Activated CD8-positive, alpha-beta memory T cell treated with anti-CD3 and anti-CD28 coated beads, Interleukin-2, amount 50 U/mL, for 48 hours (primary cell): ENCODE measurements at regions not wholly inside any gene's neighbourhood (a gene's known extent, or its start where the extent isn't known, plus 50 kb on each side); places are given as distances from the start of the nearest gene placed in this dataset.

Source experiments
- DNase-seq: peaks from one replicate; pipeline ENCODE4 v3.0.0-alpha.2; 2020

DNA sequence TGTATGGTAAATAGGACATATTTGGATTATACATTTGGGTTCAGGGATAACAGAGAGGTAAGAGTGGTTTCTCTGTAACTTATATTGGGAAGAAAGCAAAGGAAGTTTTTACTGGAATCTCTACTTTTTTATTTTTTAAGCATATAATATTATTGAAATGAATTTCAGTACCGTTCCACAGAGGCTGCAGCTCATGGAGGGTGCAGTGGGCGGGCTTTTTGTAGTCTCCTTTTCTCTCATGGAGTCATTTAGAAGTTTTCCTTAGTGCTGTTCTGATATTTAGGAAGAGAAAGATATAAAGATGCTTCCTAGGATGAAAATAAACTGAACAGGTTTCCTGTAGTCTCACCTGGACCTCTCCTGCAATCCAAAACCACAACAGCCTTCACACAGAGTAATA, 1153.3 kb upstream of the TMEFF2 start:
- no peak for DNase-seq

DNA sequence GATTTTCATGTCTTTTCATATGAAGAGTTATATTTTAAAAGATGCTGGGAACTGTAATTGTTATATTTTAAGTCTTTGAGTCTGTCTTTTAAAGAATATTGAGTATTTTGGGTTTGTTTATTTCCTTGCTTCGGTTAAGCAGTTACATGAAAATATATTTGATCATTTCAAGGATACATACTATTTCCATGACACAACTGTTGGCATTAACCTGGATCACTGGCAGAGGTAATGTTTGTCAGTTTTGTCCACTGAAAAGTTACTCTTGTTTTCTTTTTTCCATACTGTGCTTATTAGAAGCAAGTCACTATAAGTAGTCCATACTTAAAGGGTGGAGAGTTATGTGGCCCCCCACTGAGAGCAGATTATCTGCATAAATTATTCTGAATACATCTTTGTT, 1142.0 kb upstream of the TMEFF2 start:
- DNase-seq = no peak

DNA sequence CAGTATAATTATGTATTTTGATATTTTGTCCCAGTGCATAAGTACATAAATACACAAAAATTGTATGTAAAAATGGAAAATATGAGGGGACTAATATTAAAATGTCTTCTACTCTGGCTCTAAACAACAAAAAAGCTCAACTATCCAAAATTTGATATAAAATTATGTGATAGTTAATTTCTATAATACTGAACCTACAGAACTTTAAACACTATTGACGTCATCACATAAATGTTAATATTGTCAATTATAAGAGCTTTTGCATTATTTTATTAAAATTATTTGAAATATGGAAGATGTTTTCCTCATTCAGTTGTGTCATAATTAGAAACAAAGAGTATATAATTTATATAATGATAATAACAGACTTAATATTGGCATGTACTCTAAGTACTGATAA, 1139.7 kb upstream of the TMEFF2 start:
- no peak for DNase-seq

DNA sequence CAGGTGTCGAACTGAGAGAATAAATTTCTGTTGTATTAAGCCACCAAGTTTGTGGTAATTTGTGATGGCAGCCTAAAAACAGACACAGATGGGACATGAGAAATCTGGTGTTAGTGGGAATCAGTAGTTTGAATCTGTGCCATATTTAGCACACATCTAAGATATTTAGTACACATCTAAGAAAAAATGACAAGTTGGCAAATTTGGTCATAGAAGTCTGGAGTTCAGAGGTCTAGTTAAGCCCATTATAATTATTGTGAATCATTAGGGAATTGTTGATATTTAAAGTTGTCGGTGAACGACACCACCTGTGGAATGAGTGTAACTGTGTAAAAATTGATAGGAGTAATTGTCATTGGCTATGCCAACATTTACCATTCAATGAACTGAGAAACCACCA, 1138.8 kb upstream of the TMEFF2 start:
- DNase-seq = no peak

DNA sequence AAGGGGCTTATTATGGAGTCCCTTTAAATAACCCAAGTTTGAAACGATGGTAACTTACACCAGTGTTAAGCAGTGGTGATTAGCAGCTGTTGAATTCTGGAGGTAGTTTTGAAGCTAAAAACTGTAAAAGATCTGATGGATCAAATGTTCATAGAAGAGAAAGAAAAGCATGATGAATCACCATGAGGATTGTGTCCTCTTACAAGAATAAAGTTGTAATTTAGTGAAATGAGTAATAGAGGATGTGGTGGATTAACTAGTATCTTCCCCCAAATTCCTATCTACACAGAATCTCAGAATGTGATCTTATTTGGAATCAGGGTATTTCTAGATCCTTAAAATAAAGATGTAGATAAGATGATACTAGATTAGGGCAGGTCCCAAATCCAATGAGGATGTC, 1138.2 kb upstream of the TMEFF2 start:
- no peak for DNase-seq

DNA sequence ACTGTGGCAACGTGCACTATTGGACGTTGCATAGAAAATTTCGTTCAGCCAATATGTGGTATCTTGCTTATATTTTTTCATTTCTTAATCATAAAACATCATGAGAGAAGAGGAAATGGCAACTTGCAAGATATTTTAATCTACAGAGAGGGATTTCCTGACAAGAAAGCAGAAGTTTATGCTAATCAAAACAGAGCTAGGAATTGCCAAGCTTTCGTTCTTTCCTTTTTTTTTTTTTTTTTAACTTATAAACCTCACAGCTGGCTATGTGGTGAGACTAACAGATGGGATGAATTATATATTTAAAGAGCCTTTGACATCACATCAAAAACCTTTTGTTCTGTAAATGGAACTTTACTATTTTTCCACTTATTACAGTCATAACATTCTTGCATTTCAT, 1136.9 kb upstream of the TMEFF2 start:
- DNase-seq = no peak

DNA sequence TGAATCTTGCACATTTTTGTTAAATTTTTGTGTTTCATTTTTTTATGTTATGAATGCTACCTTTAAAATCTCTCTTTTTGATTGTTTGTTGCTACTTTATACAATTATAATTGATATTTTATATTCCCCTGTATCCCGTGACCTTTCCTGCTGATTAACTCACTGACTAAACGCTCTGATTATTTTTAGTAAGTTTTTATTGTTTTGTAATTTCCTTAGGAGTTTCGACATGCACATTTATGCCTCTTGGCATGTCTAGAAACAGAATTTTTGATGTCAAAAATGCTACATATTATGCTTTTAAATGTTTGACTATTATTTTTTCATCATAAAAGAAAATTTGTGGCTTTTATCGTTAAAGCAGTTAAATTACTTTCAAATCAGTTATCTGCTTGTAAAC, 1131.6 kb upstream of the TMEFF2 start:
- no peak for DNase-seq

DNA sequence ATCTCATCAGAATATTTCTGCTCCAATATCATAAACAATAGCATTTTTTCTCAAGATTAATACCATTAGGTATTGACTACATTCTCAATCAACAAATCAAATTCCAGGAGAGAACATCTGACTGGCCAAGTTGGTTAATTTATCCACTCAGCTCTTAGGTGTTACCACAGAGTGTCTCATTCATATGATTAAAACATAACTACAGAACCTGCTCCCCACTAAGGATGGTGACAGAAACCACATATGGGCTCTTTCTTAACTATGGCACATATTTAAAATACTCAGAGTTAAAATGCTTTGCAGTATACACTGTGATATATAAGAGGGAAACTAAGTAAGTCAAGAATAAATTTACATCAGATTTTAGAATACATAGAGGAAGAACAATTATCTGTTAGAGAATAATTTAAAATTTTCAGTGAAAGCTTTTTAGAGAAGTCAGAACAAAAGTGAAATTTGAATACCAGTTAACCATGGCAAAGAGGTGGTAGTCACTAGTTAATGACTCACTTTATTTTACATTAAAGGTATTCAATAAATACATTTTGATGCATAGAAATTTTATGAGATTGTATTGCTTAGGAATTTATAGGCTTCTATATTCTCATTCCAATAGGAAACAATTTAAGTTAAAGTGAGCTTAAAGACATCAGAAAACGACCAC, 1120.8 kb upstream of the TMEFF2 start:
- DNase-seq = no peak

DNA sequence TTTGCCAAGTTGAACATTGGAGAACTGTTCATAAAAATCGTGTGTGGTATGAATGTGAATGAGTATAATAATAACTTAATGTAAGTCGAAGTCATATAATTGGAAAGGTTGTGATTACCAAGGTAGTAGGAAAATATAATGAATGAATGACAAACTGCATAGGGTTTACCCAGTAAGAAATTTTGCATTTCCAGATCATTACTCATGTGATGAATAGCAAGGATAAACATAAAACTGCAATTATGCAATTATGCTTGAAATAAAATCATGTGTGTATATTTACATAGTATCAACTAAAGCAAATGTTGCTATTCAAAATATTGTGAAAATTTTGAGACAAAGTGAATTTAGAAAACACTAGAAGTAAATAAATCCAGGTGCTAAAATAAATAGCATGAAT, 1108.7 kb upstream of the TMEFF2 start:
- DNase-seq = no peak

DNA sequence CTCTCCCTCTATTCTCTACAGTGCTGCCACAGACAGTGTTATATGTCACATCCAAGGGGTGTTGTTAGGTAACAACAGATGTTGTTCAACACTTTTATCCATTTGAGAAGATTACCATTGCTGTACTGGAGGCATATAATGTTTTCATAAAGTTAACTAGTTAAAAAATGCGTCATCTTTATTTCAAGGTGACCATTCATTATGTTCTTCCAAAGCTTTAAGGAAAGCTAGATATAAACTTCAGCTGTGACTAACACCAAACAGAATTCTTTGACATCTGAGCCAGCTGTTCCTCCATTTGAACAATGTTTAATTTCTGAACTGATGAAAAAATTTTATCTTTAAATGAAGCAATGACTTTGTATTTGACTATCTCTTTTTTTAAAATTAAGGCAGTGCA, 1099.6 kb upstream of the TMEFF2 start:
- DNase-seq = no peak

DNA sequence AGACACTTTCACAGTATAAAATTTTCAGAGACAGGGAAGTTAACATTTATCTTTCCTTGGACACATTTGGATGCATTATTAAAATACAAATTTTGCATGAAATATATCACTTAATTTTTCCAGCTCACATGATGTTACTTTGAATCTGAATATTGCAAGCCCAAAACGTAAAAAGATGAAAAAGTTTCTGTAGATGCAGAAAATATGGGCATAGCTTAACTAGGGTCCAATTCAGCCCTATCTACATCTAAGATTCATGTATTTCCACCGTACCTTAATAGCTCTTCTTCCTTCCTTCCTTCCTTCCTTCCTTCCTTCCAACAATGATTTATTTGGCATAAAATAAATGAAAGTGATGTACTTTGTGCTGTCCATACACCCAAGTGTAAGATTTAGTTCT, 1084.6 kb upstream of the TMEFF2 start:
- DNase-seq = no peak

DNA sequence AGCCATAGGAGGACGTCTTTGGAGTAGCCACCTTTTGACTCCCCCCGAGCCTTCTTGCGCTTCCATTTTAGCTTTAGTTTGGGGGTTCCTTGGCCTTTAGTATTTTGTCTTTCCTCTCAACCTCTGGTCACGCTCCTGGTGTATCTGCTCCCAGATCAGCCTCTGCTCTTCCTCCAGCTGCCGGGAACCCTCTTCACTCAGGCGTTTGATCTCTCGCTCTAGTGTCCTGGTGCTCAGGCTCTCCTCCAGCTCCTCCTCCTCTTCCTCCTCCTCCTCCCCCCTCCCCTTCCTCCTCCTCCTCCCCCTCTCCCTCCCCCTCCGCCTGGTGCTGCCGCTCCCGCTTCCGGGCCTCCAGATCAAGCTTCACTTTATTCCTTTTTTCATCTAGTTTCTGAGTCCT, 1082.3 kb upstream of the TMEFF2 start:
- no peak for DNase-seq

DNA sequence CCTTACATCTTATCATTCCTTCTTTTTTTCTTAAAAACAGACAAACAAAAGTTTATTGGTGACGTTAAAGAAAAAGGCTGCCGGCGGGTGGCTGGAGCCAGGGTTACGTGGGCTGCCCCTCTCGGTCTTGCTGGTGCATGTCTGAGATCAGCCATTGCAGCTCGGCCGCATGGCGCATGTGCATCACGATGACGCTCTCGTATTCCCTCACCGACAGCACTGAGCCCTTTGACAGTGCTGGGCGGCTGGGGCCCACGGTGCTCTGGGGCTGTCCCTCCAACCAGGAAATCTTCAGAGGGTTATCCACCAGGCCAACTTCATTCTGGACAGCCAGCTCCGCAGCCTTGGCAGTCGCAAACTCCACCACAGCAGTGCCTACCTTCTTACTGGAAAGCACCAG, 1081.8 kb upstream of the TMEFF2 start:
- DNase-seq = no peak

DNA sequence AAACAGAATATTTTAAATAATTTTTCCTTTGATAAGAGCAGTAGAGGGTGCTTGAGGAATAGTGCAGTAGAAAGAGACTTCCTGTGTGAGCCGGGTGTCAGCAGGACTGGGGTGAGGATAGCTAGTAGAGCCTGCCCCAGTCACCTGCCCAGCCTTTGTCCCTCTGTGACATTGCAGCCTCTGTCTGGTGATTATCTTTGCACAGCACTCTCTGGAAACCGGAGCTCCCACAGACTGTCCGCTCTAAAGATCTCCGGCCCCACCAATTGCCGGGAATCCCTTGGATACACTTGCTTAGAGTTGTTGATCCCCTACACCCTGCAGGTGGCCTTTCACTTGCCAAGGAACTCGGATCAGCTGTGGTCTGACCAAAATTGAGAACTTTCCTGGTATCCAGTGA, 1081.3 kb upstream of the TMEFF2 start:
- no peak for DNase-seq

DNA sequence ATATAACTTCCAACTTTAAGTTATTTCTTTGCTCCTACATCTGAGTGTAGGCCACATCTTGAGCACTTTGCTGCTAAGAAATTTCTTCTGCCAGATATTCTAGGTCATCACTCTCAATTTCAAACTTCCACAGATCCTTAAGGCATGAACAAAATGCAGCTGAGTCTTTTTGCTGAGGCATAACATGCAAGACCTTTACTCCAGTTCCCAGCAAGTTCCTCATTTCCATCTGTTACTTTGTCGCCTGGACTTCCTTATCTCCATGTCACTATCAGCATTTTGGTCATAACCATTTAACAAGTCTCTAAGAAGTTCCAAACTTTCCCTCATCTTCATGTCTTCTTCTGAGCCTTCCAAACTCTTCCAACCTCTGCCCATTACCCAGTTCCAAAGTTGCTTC, 1077.3 kb upstream of the TMEFF2 start:
- no peak for DNase-seq

DNA sequence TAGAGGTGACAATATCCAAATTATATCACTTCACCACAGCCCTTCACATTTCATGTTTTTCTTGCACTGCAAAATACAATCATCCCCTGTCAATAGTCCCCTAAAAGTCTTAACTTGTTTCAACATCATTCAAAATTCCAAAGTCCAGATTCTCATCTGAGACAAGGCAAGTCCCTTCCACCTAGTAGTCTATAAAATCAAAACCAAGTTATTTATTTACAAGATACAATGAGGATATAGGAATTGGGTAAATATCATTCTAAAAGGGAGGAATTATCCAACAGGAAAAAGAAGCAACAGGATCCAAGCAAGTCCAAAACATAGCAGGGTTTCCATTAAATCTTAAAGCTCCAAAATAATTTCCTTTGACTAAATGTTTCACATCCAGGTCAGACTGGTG, 1076.1 kb upstream of the TMEFF2 start:
- DNase-seq = no peak

DNA sequence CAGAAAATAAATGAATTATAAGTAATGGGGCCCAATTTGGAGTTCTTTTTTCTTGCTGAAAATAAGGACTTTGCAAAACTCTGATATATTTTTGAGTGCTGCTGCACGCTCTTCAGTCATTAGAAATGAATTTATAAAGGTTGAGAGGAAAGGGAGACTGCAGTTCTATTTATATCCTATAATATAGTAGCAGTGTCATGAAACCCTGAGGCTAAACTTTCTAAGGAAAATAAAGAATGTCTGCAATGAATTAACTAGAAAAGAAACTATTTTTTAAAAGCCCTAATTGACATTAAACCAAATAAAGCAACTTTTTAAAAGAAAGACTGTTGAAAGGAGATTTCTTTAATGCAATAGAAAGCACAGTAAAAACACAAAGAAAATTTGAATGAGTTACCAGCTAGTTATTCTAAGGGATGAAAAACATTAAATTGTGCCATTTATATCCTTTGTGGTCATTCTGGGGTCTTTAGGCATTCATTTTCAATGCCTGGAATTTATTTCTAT, 1072.8 kb upstream of the TMEFF2 start:
- no peak for DNase-seq

DNA sequence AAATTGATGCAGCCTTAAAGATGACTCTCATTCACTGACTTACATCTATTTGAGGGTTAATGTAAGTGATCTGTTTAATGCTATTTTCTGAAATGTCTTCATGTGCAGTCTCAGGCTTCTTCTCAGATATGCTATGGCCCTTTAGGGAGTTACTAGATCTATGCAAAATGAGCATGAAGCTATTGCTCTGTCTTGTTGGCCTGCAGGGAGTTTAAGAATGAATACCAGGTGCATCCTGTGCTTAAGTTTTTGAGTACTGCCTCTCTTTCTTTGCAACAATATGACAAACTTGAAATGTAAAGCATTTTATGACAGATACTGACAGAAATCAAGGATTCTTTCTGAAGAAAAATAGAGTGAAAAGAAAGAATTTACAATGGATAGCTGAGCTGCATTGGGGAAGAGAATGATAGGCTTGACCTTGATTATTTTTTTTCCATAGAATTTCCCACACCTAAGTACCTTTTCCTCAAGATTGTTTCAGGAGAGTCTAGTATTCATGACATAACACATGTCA, 1058.3 kb upstream of the TMEFF2 start:
- DNase-seq = no peak

DNA sequence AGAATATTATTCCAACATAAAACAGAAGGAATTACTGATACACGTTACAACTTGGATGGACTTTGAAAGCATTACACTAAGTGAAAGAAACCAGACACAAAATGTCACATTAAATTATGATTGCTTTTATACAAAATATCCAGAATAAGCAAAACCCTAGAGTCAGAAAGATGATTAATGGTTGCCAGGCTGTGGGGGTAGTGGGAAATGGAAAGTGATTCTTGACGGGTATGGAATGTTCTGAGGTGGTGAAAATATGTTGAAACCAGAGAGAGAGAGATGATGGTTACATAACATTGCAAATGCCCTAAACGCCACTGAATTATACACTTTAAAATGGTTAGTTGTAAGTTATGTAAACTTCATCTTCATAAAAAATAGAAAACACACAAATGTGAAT, 1057.2 kb upstream of the TMEFF2 start:
- no peak for DNase-seq

DNA sequence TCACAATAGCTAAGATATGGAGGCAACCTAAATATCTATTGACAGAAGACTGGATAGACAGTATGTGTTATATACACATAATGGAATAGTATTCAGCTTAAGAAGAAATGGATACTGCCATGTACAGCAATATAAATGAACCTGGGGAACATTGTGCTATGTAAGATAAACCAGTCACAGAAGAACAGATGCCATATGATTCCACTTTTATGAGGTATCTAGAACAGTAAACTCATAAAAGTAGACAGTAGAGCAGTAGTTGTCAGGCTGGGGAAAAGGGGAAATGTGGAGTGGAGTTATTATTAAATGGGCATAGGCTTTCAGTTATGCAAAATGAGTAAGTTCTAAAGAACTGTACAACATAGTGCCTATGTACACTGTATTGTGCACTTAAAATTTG, 1055.7 kb upstream of the TMEFF2 start:
- DNase-seq = no peak

DNA sequence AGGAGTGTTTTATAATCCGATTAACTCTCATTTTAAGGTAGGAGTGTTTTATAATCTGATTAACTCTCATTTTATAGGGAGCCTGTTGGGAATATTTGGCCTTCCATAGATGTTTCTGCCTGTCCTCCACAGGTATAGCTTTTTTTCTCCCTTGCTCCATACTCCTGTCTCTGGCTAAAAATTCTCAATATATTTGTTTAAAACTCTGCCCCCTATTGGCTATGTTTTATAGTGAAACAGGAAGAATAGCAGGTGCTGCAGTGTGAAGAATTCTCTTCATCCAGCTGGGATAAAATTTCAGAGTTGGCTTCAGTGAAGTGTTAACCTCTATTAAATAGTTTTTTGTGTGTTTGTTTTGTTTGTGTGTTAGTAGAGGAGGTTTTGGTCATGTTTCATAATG, 1046.0 kb upstream of the TMEFF2 start:
- DNase-seq = no peak

DNA sequence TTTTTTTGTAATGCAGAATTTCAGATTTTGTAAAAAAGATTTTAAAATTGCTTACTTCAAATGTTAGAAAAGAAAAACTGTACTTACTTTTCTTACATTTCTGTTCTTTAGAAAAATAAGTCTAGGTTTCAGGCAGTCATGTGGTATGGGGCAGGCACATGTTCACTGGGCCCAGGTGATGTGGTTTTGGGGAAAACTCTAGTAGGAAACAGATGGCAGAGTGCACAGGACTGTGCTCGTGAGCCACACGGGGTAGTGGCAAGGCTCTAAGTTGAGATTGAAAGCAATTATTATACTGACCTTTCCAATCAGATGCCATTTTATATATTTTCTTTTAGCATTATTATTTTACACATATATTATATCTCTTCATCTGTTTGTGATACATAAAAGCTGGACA, 1036.9 kb upstream of the TMEFF2 start:
- no peak for DNase-seq

DNA sequence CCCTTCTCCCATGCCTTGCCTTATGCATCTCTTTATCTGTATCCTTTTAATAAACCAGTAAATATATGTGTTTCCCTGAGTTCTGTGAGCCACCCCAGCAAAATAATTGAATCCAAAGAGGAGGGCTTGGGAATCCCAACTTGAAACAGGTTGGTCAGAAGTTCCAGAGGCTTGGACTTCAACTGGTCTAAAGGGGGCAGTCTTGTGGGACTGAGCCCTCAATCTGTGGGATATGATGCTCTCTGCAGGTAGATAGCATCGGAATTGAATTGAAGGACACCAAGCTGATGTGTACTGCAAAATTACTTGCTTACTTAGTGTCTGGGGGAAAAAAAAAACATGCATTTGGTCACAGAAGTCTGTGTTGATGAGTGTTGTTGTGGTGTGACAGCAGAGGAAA, 1033.5 kb upstream of the TMEFF2 start:
- no peak for DNase-seq

DNA sequence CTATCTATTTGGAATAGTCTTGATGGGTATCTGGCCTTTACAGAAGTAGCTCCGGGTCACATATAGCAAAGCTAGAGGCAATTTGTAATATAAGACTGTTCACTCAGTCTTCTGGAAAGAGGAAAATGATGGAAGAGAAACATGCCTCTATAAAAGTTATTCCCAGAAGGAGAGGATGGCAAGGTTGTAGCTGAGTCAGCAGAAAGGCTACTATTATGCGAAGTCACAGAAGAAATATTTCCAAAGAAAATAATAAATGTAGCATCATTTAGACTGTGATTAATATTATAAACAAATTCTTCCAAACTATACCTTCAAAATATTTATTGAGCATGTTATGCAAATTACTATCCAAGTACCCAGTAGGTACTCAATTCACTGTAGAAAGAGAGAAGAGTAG, 1027.7 kb upstream of the TMEFF2 start:
- DNase-seq = no peak

DNA sequence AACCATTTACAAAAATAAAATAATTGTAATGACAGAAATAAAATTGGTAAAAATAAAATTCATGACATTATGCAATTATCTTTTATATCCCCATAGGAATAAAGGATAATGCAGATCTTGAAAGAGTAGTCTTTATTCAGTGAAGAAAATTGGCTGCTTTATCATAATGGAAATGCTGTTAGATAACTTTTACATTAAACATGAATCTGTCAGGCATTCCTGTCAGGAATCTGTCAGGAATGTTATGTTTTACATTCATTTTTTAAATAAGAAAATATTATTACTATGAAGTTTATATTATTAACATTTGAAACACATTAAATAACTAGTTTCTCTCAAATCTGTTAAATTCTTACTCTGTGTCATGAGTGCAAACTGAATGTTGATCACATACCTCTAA, 1024.7 kb upstream of the TMEFF2 start:
- no peak for DNase-seq
